MG63 (cell line): ENCODE measurements at regions not wholly inside any gene's neighbourhood (a gene's known extent, or its start where the extent isn't known, plus 50 kb on each side); places are given as distances from the start of the nearest gene placed in this dataset.
A peak's percentile ranks its signal among the peaks of the same experiment; 100 is the strongest.

ENCODE experiments used
- DNase-seq: peaks from one replicate; pipeline ENCODE4 v3.0.0-alpha.2; 2020
- H3K27me3 ChIP-seq: fragments of 250-450 bp; sonication (Bioruptor Pico); 2 replicates; pipeline ENCODE4 v1.5.1; 2020; ENCODE audit warnings: mild to moderate bottlenecking, moderate library complexity
- H3K36me3 ChIP-seq: fragments of 250-450 bp; sonication (Bioruptor Pico); 2 replicates; pipeline ENCODE4 v1.5.1; 2020; ENCODE audit warnings: mild to moderate bottlenecking, moderate library complexity
- H3K4me3 ChIP-seq: fragments of 250-450 bp; sonication (Bioruptor Pico); 2 replicates; pipeline ENCODE4 v1.5.1; 2020; ENCODE audit warnings: mild to moderate bottlenecking, moderate library complexity
- H3K9me3 ChIP-seq: fragments of 250-450 bp; sonication (Bioruptor Pico); 2 replicates; pipeline ENCODE4 v1.5.1; 2020; ENCODE audit warnings: mild to moderate bottlenecking, moderate library complexity

- peak; percentile 58 for DNase-seq
- no peak overlapping the region for H3K4me3 ChIP-seq
- H3K36me3 ChIP-seq: no peaks in the 10 kb centered on the region; the same call in 1 of the 2 replicates
- no peaks in the 10 kb centered on the region for H3K9me3 ChIP-seq
- no peaks in the 10 kb centered on the region for H3K27me3 ChIP-seq
Measured at GRCh38 chr2:204325468-204325867, 219.8 kb upstream of the PARD3B start.

- no peak for DNase-seq
Measured at GRCh38 chr2:204328373-204328772, 216.9 kb upstream of the PARD3B start.

GRCh38 chr2:204329016-204329415 lies 216.3 kb upstream of the PARD3B start:
- peaks cover 5% of the 10 kb centered on the region for H3K36me3 ChIP-seq
- DNase-seq: no peak
- H3K4me3 ChIP-seq: no peak overlapping the region
- H3K27me3 ChIP-seq: no peaks in the 10 kb centered on the region
- no peaks in the 10 kb centered on the region for H3K9me3 ChIP-seq

More at GRCh38 chr2:204328373-204328772, 216.9 kb upstream of the PARD3B start:
- H3K27me3 ChIP-seq: no peaks in the 10 kb centered on the region
- H3K9me3 ChIP-seq: no peaks in the 10 kb centered on the region
- peaks cover 5% of the 10 kb centered on the region for H3K36me3 ChIP-seq
- H3K4me3 ChIP-seq: no peak overlapping the region

GRCh38 chr2:204329532-204329931 lies 215.7 kb upstream of the PARD3B start:
- H3K4me3 ChIP-seq: no peak overlapping the region
- no peak for DNase-seq
- peaks cover 5% of the 10 kb centered on the region for H3K36me3 ChIP-seq
- no peaks in the 10 kb centered on the region for H3K9me3 ChIP-seq
- no peaks in the 10 kb centered on the region for H3K27me3 ChIP-seq

- Histone ChIP-seq H3K36me3 (peaks cover 5% of the 10 kb centered on the region), H3K4me3 (no peak overlapping the region), H3K9me3 (no peaks in the 10 kb centered on the region), H3K27me3 (no peaks in the 10 kb centered on the region)
- DNase-seq: no peak
Measured at GRCh38 chr2:204331180-204331579, 214.1 kb upstream of the PARD3B start.

GRCh38 chr2:204331988-204332387 lies 213.3 kb upstream of the PARD3B start:
- H3K36me3 ChIP-seq: peaks cover 5% of the 10 kb centered on the region
- H3K9me3 ChIP-seq: no peaks in the 10 kb centered on the region
- no peaks in the 10 kb centered on the region for H3K27me3 ChIP-seq
- H3K4me3 ChIP-seq: no peak overlapping the region
- no peak for DNase-seq

- Histone ChIP-seq H3K27me3 (no peaks in the 10 kb centered on the region), H3K36me3 (peaks cover 5% of the 10 kb centered on the region), H3K4me3 (no peak overlapping the region), H3K9me3 (no peaks in the 10 kb centered on the region)
- no peak for DNase-seq
Measured at GRCh38 chr2:204332706-204333105, 212.6 kb upstream of the PARD3B start.

- Histone ChIP-seq H3K9me3 (no peaks in the 10 kb centered on the region), H3K36me3 (peaks cover 5% of the 10 kb centered on the region), H3K27me3 (no peaks in the 10 kb centered on the region), H3K4me3 (no peak overlapping the region)
- DNase-seq: no peak
Measured at GRCh38 chr2:204333861-204334260, 211.4 kb upstream of the PARD3B start.

- no peaks in the 10 kb centered on the region for H3K9me3 ChIP-seq
- no peaks in the 10 kb centered on the region for H3K27me3 ChIP-seq
- no peak for DNase-seq
- no peak overlapping the region for H3K4me3 ChIP-seq
- H3K36me3 ChIP-seq: peaks cover 5% of the 10 kb centered on the region
Measured at GRCh38 chr2:204335451-204336058, 209.7 kb upstream of the PARD3B start.

- DNase-seq: no peak
- H3K4me3 ChIP-seq: no peak overlapping the region
- H3K27me3 ChIP-seq: no peaks in the 10 kb centered on the region
- no peaks in the 10 kb centered on the region for H3K9me3 ChIP-seq
- H3K36me3 ChIP-seq: peaks cover 3% of the 10 kb centered on the region
Measured at GRCh38 chr2:204336153-204336744, 209.0 kb upstream of the PARD3B start.

GRCh38 chr2:204337638-204338037 lies 207.6 kb upstream of the PARD3B start:
- DNase-seq: no peak
- H3K36me3 ChIP-seq: no peaks in the 10 kb centered on the region; the same call in none of the 2 replicates
- H3K9me3 ChIP-seq: no peaks in the 10 kb centered on the region
- no peaks in the 10 kb centered on the region for H3K27me3 ChIP-seq
- no peak overlapping the region for H3K4me3 ChIP-seq

- DNase-seq: no peak
- Histone ChIP-seq H3K9me3 (no peaks in the 10 kb centered on the region), H3K4me3 (peak overlapping the region; percentile 39), H3K27me3 (no peaks in the 10 kb centered on the region), H3K36me3 (no peaks in the 10 kb centered on the region; the same call in 1 of the 2 replicates)
Measured at GRCh38 chr2:204339212-204339715, 206.0 kb upstream of the PARD3B start.

- Histone ChIP-seq H3K36me3 (no peaks in the 10 kb centered on the region; the same call in 1 of the 2 replicates), H3K27me3 (no peaks in the 10 kb centered on the region), H3K4me3 (peak overlapping the region; percentile 39), H3K9me3 (no peaks in the 10 kb centered on the region)
- DNase-seq: no peak
Measured at GRCh38 chr2:204340511-204340910, 204.8 kb upstream of the PARD3B start.

GRCh38 chr2:204341887-204342276 lies 203.4 kb upstream of the PARD3B start:
- Histone ChIP-seq H3K9me3 (no peaks in the 10 kb centered on the region), H3K36me3 (no peaks in the 10 kb centered on the region), H3K4me3 (no peak overlapping the region), H3K27me3 (no peaks in the 10 kb centered on the region)
- DNase-seq: no peak

- no peak for DNase-seq
- H3K9me3 ChIP-seq: no peaks in the 10 kb centered on the region
- H3K36me3 ChIP-seq: no peaks in the 10 kb centered on the region
- H3K27me3 ChIP-seq: no peaks in the 10 kb centered on the region
- H3K4me3 ChIP-seq: no peak overlapping the region
Measured at GRCh38 chr2:204343685-204344084, 201.6 kb upstream of the PARD3B start.

- Histone ChIP-seq H3K4me3 (no peak overlapping the region), H3K9me3 (no peaks in the 10 kb centered on the region), H3K36me3 (no peaks in the 10 kb centered on the region), H3K27me3 (no peaks in the 10 kb centered on the region)
- no peak for DNase-seq
Measured at GRCh38 chr2:204344119-204344518, 201.2 kb upstream of the PARD3B start.

- Histone ChIP-seq H3K9me3 (no peaks in the 10 kb centered on the region), H3K36me3 (no peaks in the 10 kb centered on the region), H3K4me3 (no peak overlapping the region), H3K27me3 (no peaks in the 10 kb centered on the region)
- no peak for DNase-seq
Measured at GRCh38 chr2:204346906-204347305, 198.4 kb upstream of the PARD3B start.

GRCh38 chr2:204353823-204354222 lies 191.5 kb upstream of the PARD3B start:
- DNase-seq: no peak
- Histone ChIP-seq H3K4me3 (no peak overlapping the region), H3K36me3 (no peaks in the 10 kb centered on the region), H3K27me3 (no peaks in the 10 kb centered on the region), H3K9me3 (no peaks in the 10 kb centered on the region)
